ENCODE measurements at regions not wholly inside any gene's neighbourhood (a gene's known extent, or its start where the extent isn't known, plus 50 kb on each side); places are given as distances from the start of the nearest gene placed in this dataset.

- FAIRE-seq (no peak), DNase-seq (ENCODE audit: insufficient read length) (no peak)
- TF ChIP-seq POLR2AphosphoS5 (IDR thresholded peaks at IDR 0.05; ENCODE audit: low read depth, low read length) (no peak), POLR2A (IDR thresholded peaks at IDR 0.05; ENCODE audit: low read depth, low read length) (no peak), TAF1 (IDR thresholded peaks at IDR 0.05; ENCODE audit: borderline replicate concordance, low read depth, low read length) (no peak)
These were observed 59.0 kb upstream of the ATF3 start for GRCh38 chr1:212549503-212550017.

- FAIRE-seq (no peak), DNase-seq (ENCODE audit: insufficient read length) (no peak)
- TF ChIP-seq POLR2AphosphoS5 (IDR thresholded peaks at IDR 0.05; ENCODE audit: low read depth, low read length) (no peak), POLR2A (IDR thresholded peaks at IDR 0.05; ENCODE audit: low read depth, low read length) (no peak), TAF1 (IDR thresholded peaks at IDR 0.05; ENCODE audit: borderline replicate concordance, low read depth, low read length) (no peak)
These were observed 56.6 kb upstream of the ATF3 start for GRCh38 chr1:212551929-212552328.

DNA sequence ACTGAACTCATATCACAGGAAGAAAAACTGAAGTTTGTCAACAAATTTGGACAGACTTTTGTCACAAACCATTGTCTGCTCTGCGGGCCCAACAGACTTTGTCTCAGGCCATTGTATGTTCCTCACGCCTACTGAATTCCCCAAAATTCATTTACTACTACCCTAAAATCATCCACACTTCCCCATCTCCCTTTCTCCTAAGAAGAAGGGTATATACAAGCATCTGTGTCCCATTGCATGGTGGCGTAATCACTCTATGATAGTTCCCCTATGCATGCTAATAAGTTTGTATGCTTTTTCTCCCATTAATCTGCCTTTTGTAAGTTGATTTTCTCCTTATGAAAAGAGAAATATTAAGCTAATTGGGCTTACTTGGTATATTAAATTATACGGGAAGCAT is 54.9 kb upstream of the ATF3 start:
- FAIRE-seq (no peak), DNase-seq (ENCODE audit: insufficient read length) (no peak)
- TF ChIP-seq POLR2AphosphoS5 (IDR thresholded peaks at IDR 0.05; ENCODE audit: low read depth, low read length): no peak
- TF ChIP-seq POLR2A (IDR thresholded peaks at IDR 0.05; ENCODE audit: low read depth, low read length): no peak
- no peak for TF ChIP-seq TAF1 (IDR thresholded peaks at IDR 0.05; ENCODE audit: borderline replicate concordance, low read depth, low read length)

GRCh38 chr1:212554401-212554800 is 54.2 kb upstream of the ATF3 start:
- FAIRE-seq (no peak), DNase-seq (ENCODE audit: insufficient read length) (no peak)
- TF ChIP-seq POLR2A (IDR thresholded peaks at IDR 0.05; ENCODE audit: low read depth, low read length): no peak
- TF ChIP-seq POLR2AphosphoS5 (IDR thresholded peaks at IDR 0.05; ENCODE audit: low read depth, low read length): no peak
- TF ChIP-seq TAF1 (IDR thresholded peaks at IDR 0.05; ENCODE audit: borderline replicate concordance, low read depth, low read length): no peak

- no peak for FAIRE-seq
- TF ChIP-seq POLR2A (IDR thresholded peaks at IDR 0.05; ENCODE audit: low read depth, low read length) (no peak), POLR2AphosphoS5 (IDR thresholded peaks at IDR 0.05; ENCODE audit: low read depth, low read length) (no peak), TAF1 (IDR thresholded peaks at IDR 0.05; ENCODE audit: borderline replicate concordance, low read depth, low read length) (no peak)
These were observed 53.1 kb upstream of the ATF3 start for GRCh38 chr1:212555426-212555825.

DNA sequence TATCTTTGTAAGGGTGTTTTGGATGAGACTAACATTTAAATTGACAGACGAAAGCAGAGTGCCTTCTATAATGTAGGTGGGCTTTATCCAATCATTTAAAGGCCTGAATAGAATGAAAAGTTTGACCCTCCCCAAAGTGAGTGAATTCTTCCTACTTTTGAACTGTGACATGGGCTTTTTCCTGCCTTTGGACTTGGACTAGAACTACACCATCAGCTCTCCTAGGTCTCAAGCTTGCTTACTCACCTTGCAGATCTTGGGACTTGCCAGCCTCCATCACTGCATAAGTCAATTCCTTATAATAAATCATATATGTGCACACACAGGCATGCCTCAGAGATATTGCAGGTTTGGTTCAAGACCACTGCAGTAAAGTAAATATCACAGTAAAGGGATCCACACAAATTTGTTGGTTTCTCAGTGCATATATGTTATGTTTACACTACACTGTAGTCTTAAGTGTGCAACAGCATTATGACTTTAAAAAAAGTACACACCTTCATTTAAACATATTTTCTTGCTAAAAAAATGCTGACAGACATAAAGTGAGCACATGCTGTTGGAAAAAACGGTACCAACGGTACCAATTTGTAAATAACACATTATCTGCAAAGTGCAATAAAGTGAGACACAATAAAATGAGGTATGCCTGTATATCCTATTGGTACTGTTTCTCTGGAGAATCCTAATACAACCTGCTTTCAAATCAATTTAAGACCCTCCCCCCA is 51.6 kb upstream of the ATF3 start:
- no peak for DNase-seq (ENCODE audit: insufficient read length)
- no peak for FAIRE-seq
- no peak for TF ChIP-seq POLR2AphosphoS5 (IDR thresholded peaks at IDR 0.05; ENCODE audit: low read depth, low read length)
- no peak for TF ChIP-seq POLR2A (IDR thresholded peaks at IDR 0.05; ENCODE audit: low read depth, low read length)
- TF ChIP-seq TAF1 (IDR thresholded peaks at IDR 0.05; ENCODE audit: borderline replicate concordance, low read depth, low read length): no peak

More at GRCh38 chr1:212555426-212555825, 53.1 kb upstream of the ATF3 start:
- DNase-seq (ENCODE audit: insufficient read length): no peak

GRCh38 chr1:212557739-212558692 is 50.5 kb upstream of the ATF3 start:
- DNase-seq (ENCODE audit: insufficient read length) (peak; percentile 39), FAIRE-seq (no peak)
- TF ChIP-seq TAF1 (IDR thresholded peaks at IDR 0.05; ENCODE audit: borderline replicate concordance, low read depth, low read length) (no peak), POLR2A (IDR thresholded peaks at IDR 0.05; ENCODE audit: low read depth, low read length) (no peak), POLR2AphosphoS5 (IDR thresholded peaks at IDR 0.05; ENCODE audit: low read depth, low read length) (no peak)

GRCh38 chr1:212558693-212559480 is 49.7 kb upstream of the ATF3 start:
- DNase-seq (ENCODE audit: insufficient read length): peak; percentile 83
- FAIRE-seq: peak; percentile 95
- TF ChIP-seq TAF1 (IDR thresholded peaks at IDR 0.05; ENCODE audit: borderline replicate concordance, low read depth, low read length) (no peak), POLR2AphosphoS5 (IDR thresholded peaks at IDR 0.05; ENCODE audit: low read depth, low read length) (no peak), POLR2A (IDR thresholded peaks at IDR 0.05; ENCODE audit: low read depth, low read length) (no peak)
